DND-41 (cell line): ENCODE measurements at regions not wholly inside any gene's neighbourhood (a gene's known extent, or its start where the extent isn't known, plus 50 kb on each side); places are given as distances from the start of the nearest gene placed in this dataset.
"Not testable (repeated sequence)": the region's sequence is repeated elsewhere in the genome, so short reads cannot be mapped to it uniquely, and the experiment has no call there.

Source experiments
- ATAC-seq: fragments of 200-7000 bp; cut with Tn5 transposase; 3 replicates; pipeline ENCODE4 v1.9.1; 2021; ENCODE audit warnings: low read depth; ENCODE audit not compliant: insufficient read depth
- DNase-seq: peaks from one replicate; pipeline ENCODE4 v3.0.0-alpha.2; 2020
- H2AFZ ChIP-seq: 2 replicates; pipeline ENCODE4 v1.6.0; 2012; ENCODE audit warnings: low read depth, low read length
- H3K27ac ChIP-seq: 2 replicates; pipeline ENCODE4 v1.5.1; 2012; ENCODE audit warnings: low read length, inconsistent platforms
- H3K27me3 ChIP-seq: fragments of 200-600 bp; sonication (generic); 2 replicates; pipeline ENCODE4 v1.6.0; 2012; ENCODE audit warnings: low read length, mild to moderate bottlenecking, inconsistent platforms; ENCODE audit not compliant: insufficient read depth, poor library complexity
- H3K36me3 ChIP-seq: 2 replicates; pipeline ENCODE4 v1.5.1; 2012; ENCODE audit warnings: low read length, inconsistent platforms; ENCODE audit not compliant: insufficient read depth
- H3K4me1 ChIP-seq: 2 replicates; pipeline ENCODE4 v1.5.1; 2012; ENCODE audit warnings: mild to moderate bottlenecking, low read length; ENCODE audit not compliant: insufficient read depth
- H3K4me2 ChIP-seq: 2 replicates; pipeline ENCODE4 v1.6.0; 2012; ENCODE audit warnings: mild to moderate bottlenecking, moderate library complexity, low read length, inconsistent platforms; ENCODE audit not compliant: insufficient read depth
- H3K4me3 ChIP-seq, 2 experiments: fragments of 200-600 bp in 1 of 2; shearing (Covaris generic) in 1 of 2; 2 replicates each; pipeline ENCODE4 v1.5.1; 2012 to 2016; ENCODE audit warnings: inconsistent platforms in 2 of 2, low read length in 2 of 2, mild to moderate bottlenecking in 2 of 2, low read depth in 1 of 2, moderate library complexity in 1 of 2
- H3K79me2 ChIP-seq: 2 replicates; pipeline ENCODE4 v1.6.0; 2012; ENCODE audit warnings: low read length, inconsistent platforms; ENCODE audit not compliant: insufficient read depth
- H3K9ac ChIP-seq: 2 replicates; pipeline ENCODE4 v1.6.0; 2012; ENCODE audit warnings: low read depth, mild to moderate bottlenecking, inconsistent platforms, low read length, moderate library complexity
- H3K9me3 ChIP-seq: 2 replicates; pipeline ENCODE4 v1.5.1; 2012; ENCODE audit warnings: low read length, moderate library complexity, mild to moderate bottlenecking, inconsistent platforms; ENCODE audit not compliant: insufficient read depth, severe bottlenecking
- H4K20me1 ChIP-seq: 2 replicates; pipeline ENCODE4 v1.6.0; 2012; ENCODE audit warnings: low read length; ENCODE audit not compliant: insufficient read depth
- CTCF ChIP-seq: IDR thresholded peaks from 2 replicates; pipeline ENCODE4 v1.5.1; 2012; ENCODE audit warnings: borderline replicate concordance, low read length, moderate library complexity, mild to moderate bottlenecking; ENCODE audit not compliant: poor library complexity, severe bottlenecking; ENCODE audit errors: extremely low read depth
- EZH2 ChIP-seq: IDR thresholded peaks from 3 replicates; pipeline ENCODE4 v1.6.1; 2012; ENCODE audit warnings: borderline replicate concordance, low read depth, mild to moderate bottlenecking, moderate library complexity, low read length, inconsistent platforms; ENCODE audit not compliant: severe bottlenecking

- no peaks in the 10 kb centered on the region for H3K27me3 ChIP-seq
- no peak overlapping the region for H3K4me3 ChIP-seq
- DNase-seq (no peak), ATAC-seq (no peak)
- no peaks in the 10 kb centered on the region for H3K36me3 ChIP-seq
- no peak overlapping the region for H3K9ac ChIP-seq
- no peak overlapping the region for H2AFZ ChIP-seq
- no peak for TF ChIP-seq EZH2
- H3K9me3 ChIP-seq = no peaks in the 10 kb centered on the region
- H4K20me1 ChIP-seq = no peaks in the 10 kb centered on the region
- no peak overlapping the region for H3K27ac ChIP-seq
- H3K4me1 ChIP-seq = no peaks in the 10 kb centered on the region
- H3K4me2 ChIP-seq = no peak overlapping the region
- no peaks in the 10 kb centered on the region for H3K79me2 ChIP-seq
Measured at GRCh38 chr12:67716817-67717216, 68.3 kb downstream of the DYRK2 start.

GRCh38 chr12:67719303-67719702 is 70.8 kb downstream of the DYRK2 start:
- not testable (repeated sequence) for H3K27ac ChIP-seq, DNase-seq, H3K4me2 ChIP-seq, H3K27me3 ChIP-seq, H3K36me3 ChIP-seq, H3K4me1 ChIP-seq, H4K20me1 ChIP-seq, H3K79me2 ChIP-seq, H3K4me3 ChIP-seq, ATAC-seq, H3K9ac ChIP-seq, H3K9me3 ChIP-seq, H2AFZ ChIP-seq

GRCh38 chr12:67720351-67720856 is 71.9 kb downstream of the DYRK2 start:
- H3K4me2 ChIP-seq = no peak overlapping the region
- no peaks in the 10 kb centered on the region for H3K9me3 ChIP-seq
- H3K4me3 ChIP-seq = no peak overlapping the region
- H4K20me1 ChIP-seq = no peaks in the 10 kb centered on the region
- H3K79me2 ChIP-seq = no peaks in the 10 kb centered on the region
- no peaks in the 10 kb centered on the region for H3K36me3 ChIP-seq
- no peak overlapping the region for H3K27ac ChIP-seq
- no peak overlapping the region for H2AFZ ChIP-seq
- H3K27me3 ChIP-seq = no peaks in the 10 kb centered on the region
- H3K4me1 ChIP-seq = no peaks in the 10 kb centered on the region
- H3K9ac ChIP-seq = no peak overlapping the region
- no peak for DNase-seq
- no peak for TF ChIP-seq CTCF
- no peak for TF ChIP-seq EZH2
- no peak for ATAC-seq

- no peaks in the 10 kb centered on the region for H3K4me1 ChIP-seq
Measured at GRCh38 chr12:67721248-67721647, 72.7 kb downstream of the DYRK2 start.

More at GRCh38 chr12:67721248-67721647, 72.7 kb downstream of the DYRK2 start:
- H3K9me3 ChIP-seq = no peaks in the 10 kb centered on the region
- DNase-seq = no peak
- no peak overlapping the region for H3K27ac ChIP-seq
- H3K9ac ChIP-seq = no peak overlapping the region
- no peaks in the 10 kb centered on the region for H4K20me1 ChIP-seq
- no peaks in the 10 kb centered on the region for H3K36me3 ChIP-seq
- no peaks in the 10 kb centered on the region for H3K79me2 ChIP-seq
- no peak overlapping the region for H2AFZ ChIP-seq
- no peak for ATAC-seq
- no peak for TF ChIP-seq CTCF
- H3K27me3 ChIP-seq = no peaks in the 10 kb centered on the region
- no peak overlapping the region for H3K4me3 ChIP-seq
- no peak overlapping the region for H3K4me2 ChIP-seq
